ENCODE measurements at regions not wholly inside any gene's neighbourhood (a gene's known extent, or its start where the extent isn't known, plus 50 kb on each side); places are given as distances from the start of the nearest gene placed in this dataset.

- H3K36me3 Mint-ChIP-seq (ENCODE audit: low read depth) = no peaks in the 10 kb centered on the region
- H3K4me1 Mint-ChIP-seq = no peaks in the 10 kb centered on the region
- H3K4me3 Mint-ChIP-seq = no peak overlapping the region
- no peak for TF ChIP-seq CTCF (IDR thresholded peaks at IDR 0.05; ENCODE audit: unreplicated experiment in 3 of 3)
- H3K27me3 Mint-ChIP-seq (ENCODE audit: low read depth) = no peaks in the 10 kb centered on the region
- no peak overlapping the region for H3K27ac Mint-ChIP-seq
- no peaks in the 10 kb centered on the region for H3K9me3 Mint-ChIP-seq
These were observed 871.0 kb upstream of the CITED2 start for GRCh38 chr6:140245296-140246040.

- Mint-ChIP-seq H3K27ac (no peak overlapping the region), H3K27me3 (ENCODE audit: low read depth) (no peaks in the 10 kb centered on the region), H3K9me3 (peaks cover 20% of the 10 kb centered on the region), H3K36me3 (ENCODE audit: low read depth) (no peaks in the 10 kb centered on the region), H3K4me1 (no peaks in the 10 kb centered on the region), H3K4me3 (no peak overlapping the region)
- TF ChIP-seq CTCF (IDR thresholded peaks at IDR 0.05; ENCODE audit: unreplicated experiment in 3 of 3) = no peak
These were observed 862.8 kb upstream of the CITED2 start for GRCh38 chr6:140237251-140237650.

- Mint-ChIP-seq H3K9me3 (peaks cover 24% of the 10 kb centered on the region), H3K27ac (no peak overlapping the region), H3K36me3 (ENCODE audit: low read depth) (no peaks in the 10 kb centered on the region), H3K4me3 (no peak overlapping the region), H3K27me3 (ENCODE audit: low read depth) (no peaks in the 10 kb centered on the region), H3K4me1 (no peaks in the 10 kb centered on the region)
- no peak for TF ChIP-seq CTCF (IDR thresholded peaks at IDR 0.05; ENCODE audit: unreplicated experiment in 3 of 3)
These were observed 862.3 kb upstream of the CITED2 start for GRCh38 chr6:140236732-140237131.

- Mint-ChIP-seq H3K36me3 (ENCODE audit: low read depth) (peaks cover 6% of the 10 kb centered on the region), H3K4me1 (peaks cover 5% of the 10 kb centered on the region), H3K27me3 (ENCODE audit: low read depth) (no peaks in the 10 kb centered on the region), H3K27ac (no peak overlapping the region), H3K4me3 (no peak overlapping the region), H3K9me3 (peaks cover 37% of the 10 kb centered on the region)
- no peak for TF ChIP-seq CTCF (IDR thresholded peaks at IDR 0.05; ENCODE audit: unreplicated experiment in 3 of 3)
These were observed 855.8 kb upstream of the CITED2 start for GRCh38 chr6:140230282-140230681.

- no peak overlapping the region for H3K4me3 Mint-ChIP-seq
- H3K27ac Mint-ChIP-seq = no peak overlapping the region
- peaks cover 5% of the 10 kb centered on the region for H3K4me1 Mint-ChIP-seq
These were observed 854.0 kb upstream of the CITED2 start for GRCh38 chr6:140228491-140228890.

More at GRCh38 chr6:140228491-140228890, 854.0 kb upstream of the CITED2 start:
- Mint-ChIP-seq H3K9me3 (peaks cover 26% of the 10 kb centered on the region), H3K36me3 (ENCODE audit: low read depth) (peaks cover 6% of the 10 kb centered on the region), H3K27me3 (ENCODE audit: low read depth) (no peaks in the 10 kb centered on the region)
- TF ChIP-seq CTCF (IDR thresholded peaks at IDR 0.05; ENCODE audit: unreplicated experiment in 3 of 3) = no peak

Data from nephron (organoid).